HEK293T (cell line): ENCODE measurements at regions not wholly inside any gene's neighbourhood (a gene's known extent, or its start where the extent isn't known, plus 50 kb on each side); places are given as distances from the start of the nearest gene placed in this dataset.

ENCODE experiments used
- CTCF ChIA-PET: fragments of 350-600 bp; formaldehyde crosslinking; extraction: SDS; loops from one replicate; lab custom pipeline; 2021; ENCODE audit warnings: antibody characterized with exemption, inconsistent platforms; lab: Yijun Ruan, JAX
- POLR2A ChIA-PET: fragments of 350-600 bp; formaldehyde crosslinking; extraction: SDS; loops from one replicate; lab custom pipeline; 2020; ENCODE audit warnings: antibody characterized with exemption, inconsistent platforms; lab: Yijun Ruan, JAX
- DNase-seq: peaks from one replicate; pipeline ENCODE4 v3.0.0; 2012; ENCODE audit warnings: mixed read lengths; ENCODE audit errors: extremely low spot score
- ARNT ChIP-seq: fragments of 450-650 bp; IDR thresholded peaks from 2 replicates; pipeline ENCODE4 v1.6.1; 2017; ENCODE audit warnings: mild to moderate bottlenecking
- BHLHE40 ChIP-seq: fragments of 450-650 bp; IDR thresholded peaks from 2 replicates; pipeline ENCODE4 v1.6.1; 2016; ENCODE audit warnings: mild to moderate bottlenecking, moderate library complexity, borderline replicate concordance
- CTBP1 ChIP-seq: fragments of 450-650 bp; IDR thresholded peaks from 2 replicates; pipeline ENCODE4 v1.6.1; 2016; ENCODE audit warnings: borderline replicate concordance
- ELF4 ChIP-seq: fragments of 450-650 bp; IDR thresholded peaks from 2 replicates; pipeline ENCODE4 v1.6.1; 2017; ENCODE audit warnings: antibody characterized with exemption
- FOXA1 ChIP-seq: fragments of 450-650 bp; IDR thresholded peaks from 2 replicates; pipeline ENCODE4 v1.6.1; 2016; ENCODE audit warnings: mild to moderate bottlenecking
- FOXK2 ChIP-seq: fragments of 450-650 bp; IDR thresholded peaks from 2 replicates; pipeline ENCODE4 v1.6.1; 2016; ENCODE audit warnings: mild to moderate bottlenecking
- FOXM1 ChIP-seq: fragments of 450-650 bp; IDR thresholded peaks from 2 replicates; pipeline ENCODE4 v1.6.1; 2017; ENCODE audit warnings: mild to moderate bottlenecking, borderline replicate concordance
- HDGF ChIP-seq: fragments of 450-650 bp; IDR thresholded peaks from 2 replicates; pipeline ENCODE4 v1.6.1; 2017; ENCODE audit warnings: antibody characterized with exemption, borderline replicate concordance
- L3MBTL2 ChIP-seq: fragments of 450-650 bp; conservative IDR thresholded peaks from 2 replicates; pipeline ENCODE4 v1.6.1; 2016; ENCODE audit warnings: mild to moderate bottlenecking
- LEF1 ChIP-seq: fragments of 450-650 bp; IDR thresholded peaks from 2 replicates; pipeline ENCODE4 v1.6.1; 2017; ENCODE audit warnings: mild to moderate bottlenecking, borderline replicate concordance
- NFRKB ChIP-seq: fragments of 450-650 bp; IDR thresholded peaks from 2 replicates; pipeline ENCODE4 v1.6.1; 2016; ENCODE audit warnings: mild to moderate bottlenecking, moderate library complexity
- SP1 ChIP-seq: fragments of 450-650 bp; IDR thresholded peaks from 2 replicates; pipeline ENCODE4 v1.6.1; 2017
- SUZ12 ChIP-seq: fragments of 450-650 bp; IDR thresholded peaks from 2 replicates; pipeline ENCODE4 v1.6.1; 2016; ENCODE audit warnings: mild to moderate bottlenecking
- TARDBP ChIP-seq: fragments of 450-650 bp; IDR thresholded peaks from 2 replicates; pipeline ENCODE4 v1.6.1; 2016
- ZNF384 ChIP-seq: fragments of 450-650 bp; IDR thresholded peaks from 2 replicates; pipeline ENCODE4 v1.6.1; 2016
- TF ChIP-seq, protein P1 (sequence below): fragments of 450-650 bp; IDR thresholded peaks from 2 replicates; pipeline ENCODE4 v1.6.1; 2016

DNA sequence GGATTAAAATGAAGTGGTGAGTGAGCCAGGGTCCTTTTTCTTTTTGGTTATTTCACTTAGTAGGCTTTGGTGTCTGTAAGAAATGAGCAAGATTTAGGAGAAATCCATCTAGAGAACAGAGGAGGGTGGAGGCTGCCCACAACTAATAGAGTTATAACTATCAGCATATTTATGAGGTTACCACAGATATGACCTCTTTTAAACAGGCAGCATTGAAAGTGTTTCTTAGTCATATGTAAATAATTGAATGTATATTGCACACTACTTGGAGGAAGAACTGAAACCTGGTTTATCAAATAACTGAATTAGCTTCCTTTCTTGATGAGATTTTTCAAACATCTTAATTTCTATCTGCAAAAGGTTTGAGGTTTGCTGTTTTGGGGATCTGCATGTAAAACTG, 483.1 kb upstream of the PIK3R1 start:
- DNase-seq: no peak
- TF ChIP-seq, protein P1, sequence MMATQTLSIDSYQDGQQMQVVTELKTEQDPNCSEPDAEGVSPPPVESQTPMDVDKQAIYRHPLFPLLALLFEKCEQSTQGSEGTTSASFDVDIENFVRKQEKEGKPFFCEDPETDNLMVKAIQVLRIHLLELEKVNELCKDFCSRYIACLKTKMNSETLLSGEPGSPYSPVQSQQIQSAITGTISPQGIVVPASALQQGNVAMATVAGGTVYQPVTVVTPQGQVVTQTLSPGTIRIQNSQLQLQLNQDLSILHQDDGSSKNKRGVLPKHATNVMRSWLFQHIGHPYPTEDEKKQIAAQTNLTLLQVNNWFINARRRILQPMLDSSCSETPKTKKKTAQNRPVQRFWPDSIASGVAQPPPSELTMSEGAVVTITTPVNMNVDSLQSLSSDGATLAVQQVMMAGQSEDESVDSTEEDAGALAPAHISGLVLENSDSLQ: no peak
- TF ChIP-seq ARNT (no peak), L3MBTL2 (no peak), ZNF384 (no peak), SP1 (no peak), TARDBP (no peak), FOXA1 (no peak), FOXM1 (no peak), CTBP1 (no peak), HDGF (no peak), BHLHE40 (no peak), NFRKB (no peak), ELF4 (no peak), SUZ12 (no peak), FOXK2 (no peak)
- CTCF ChIA-PET: no interaction called here
- POLR2A ChIA-PET: no interaction called here

DNA sequence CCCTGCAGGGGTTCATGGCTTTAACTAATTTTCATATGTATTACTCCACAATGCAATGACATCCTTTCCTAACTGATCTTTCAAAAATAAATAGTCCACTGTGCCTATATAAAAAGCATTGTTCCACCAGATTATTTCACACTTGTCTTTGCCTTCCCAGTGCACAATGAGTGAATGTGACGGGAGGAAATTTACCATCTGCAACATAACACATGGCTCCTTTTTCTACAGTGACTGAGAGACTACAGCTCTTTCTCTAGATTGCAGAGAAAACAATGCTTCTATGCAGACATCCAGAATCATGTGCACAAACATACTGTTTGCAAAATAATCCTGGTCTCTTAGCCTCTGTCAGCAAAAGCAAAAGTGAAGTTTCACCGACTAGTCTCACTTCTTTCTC, 483.7 kb upstream of the PIK3R1 start:
- ChIA-PET CTCF (no interaction called here), POLR2A (no interaction called here)
- no peak for DNase-seq
- TF ChIP-seq BHLHE40: no peak

DNA sequence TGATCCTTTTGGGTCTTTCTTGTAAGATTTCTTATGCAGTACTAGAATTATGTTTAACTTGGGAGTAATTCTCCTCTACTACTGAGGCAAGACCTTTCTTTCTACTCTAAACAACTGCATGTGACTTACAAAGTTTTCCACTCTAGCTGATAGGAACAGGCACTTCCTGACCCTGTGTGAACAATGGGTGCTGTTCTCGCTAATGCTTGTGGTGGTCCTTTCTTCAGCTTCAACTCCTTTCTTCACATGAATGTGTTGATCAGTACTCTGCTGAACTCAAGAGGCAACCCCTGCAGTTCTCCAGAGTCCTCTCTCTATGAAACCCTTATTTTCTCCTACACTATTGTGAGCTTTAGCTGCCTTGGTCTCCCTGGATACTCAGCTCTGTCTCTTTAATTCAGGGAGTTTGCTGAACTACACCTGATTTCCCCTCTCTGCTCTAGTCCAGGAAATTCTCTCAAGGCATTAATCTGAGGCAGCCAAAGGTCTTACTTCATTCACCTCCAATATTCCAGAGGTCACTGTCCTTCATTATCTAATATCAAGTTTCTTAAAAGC, 484.6 kb upstream of the PIK3R1 start:
- TF ChIP-seq NFRKB (no peak), FOXA1 (no peak), TARDBP (no peak), LEF1 (no peak)
- TF ChIP-seq, protein P1: no peak
- CTCF ChIA-PET: no interaction called here
- POLR2A ChIA-PET: no interaction called here
- DNase-seq: no peak

DNA sequence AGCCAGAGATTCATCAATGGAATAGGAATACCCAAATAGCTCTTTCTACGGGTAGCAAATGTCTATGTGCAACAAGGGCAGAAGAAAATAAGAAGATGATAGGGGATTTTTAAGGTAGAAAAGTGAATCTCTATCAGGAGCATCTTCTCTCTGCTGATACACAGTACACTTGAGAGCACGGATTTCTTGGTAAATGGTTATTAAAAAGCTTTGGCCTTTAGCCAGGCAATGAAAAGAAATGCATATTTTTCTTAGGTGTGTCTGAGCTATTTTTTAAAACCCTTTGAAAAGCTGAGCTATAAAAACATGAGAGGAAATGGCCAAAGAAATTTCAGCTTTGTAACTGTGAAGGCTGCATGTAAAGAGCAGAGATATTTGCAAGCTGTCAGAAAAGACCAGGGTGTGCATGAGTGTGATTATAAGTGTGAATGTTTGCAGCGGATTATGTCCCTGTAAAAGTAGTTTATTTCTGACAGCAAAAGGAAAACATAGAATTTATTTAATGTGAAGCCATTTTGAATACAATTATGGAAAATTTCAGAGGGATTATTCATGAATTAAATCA, 487.1 kb upstream of the PIK3R1 start:
- ChIA-PET POLR2A (no interaction called here), CTCF (no interaction called here)
- no peak for TF ChIP-seq HDGF
- no peak for TF ChIP-seq FOXA1
- no peak for TF ChIP-seq ZNF384
- TF ChIP-seq CTBP1: no peak
- TF ChIP-seq LEF1: no peak
- TF ChIP-seq SP1: no peak
- TF ChIP-seq FOXM1: no peak
- no peak for TF ChIP-seq SUZ12
- no peak for TF ChIP-seq ARNT
- no peak for TF ChIP-seq L3MBTL2
- no peak for TF ChIP-seq NFRKB
- TF ChIP-seq FOXK2: no peak
- TF ChIP-seq TARDBP: no peak
- no peak for TF ChIP-seq ELF4
- TF ChIP-seq, protein P1: no peak
- TF ChIP-seq BHLHE40: no peak
- no peak for DNase-seq

DNA sequence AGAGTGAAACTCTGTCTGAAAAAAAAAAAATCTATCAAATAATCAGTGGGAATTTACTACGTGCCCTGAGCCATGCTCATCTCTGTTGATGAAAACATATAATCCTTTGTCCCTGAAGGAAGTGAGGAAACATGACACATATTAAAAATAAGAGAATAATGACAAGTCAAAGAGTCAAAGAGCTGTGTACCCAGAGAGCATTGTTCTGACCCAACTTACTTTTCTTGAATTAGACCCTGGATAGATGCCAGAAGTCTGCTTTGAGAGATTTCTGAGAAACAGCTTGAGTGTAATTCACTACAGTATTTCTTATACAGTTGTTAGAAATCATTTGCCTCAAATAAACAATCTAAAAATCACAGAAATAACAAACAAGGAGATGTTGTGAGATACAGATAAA, 490.0 kb upstream of the PIK3R1 start:
- no peak for TF ChIP-seq SUZ12
- no peak for TF ChIP-seq TARDBP
- TF ChIP-seq NFRKB: no peak
- TF ChIP-seq SP1: no peak
- ChIA-PET POLR2A (no interaction called here), CTCF (no interaction called here)
- no peak for DNase-seq

DNA sequence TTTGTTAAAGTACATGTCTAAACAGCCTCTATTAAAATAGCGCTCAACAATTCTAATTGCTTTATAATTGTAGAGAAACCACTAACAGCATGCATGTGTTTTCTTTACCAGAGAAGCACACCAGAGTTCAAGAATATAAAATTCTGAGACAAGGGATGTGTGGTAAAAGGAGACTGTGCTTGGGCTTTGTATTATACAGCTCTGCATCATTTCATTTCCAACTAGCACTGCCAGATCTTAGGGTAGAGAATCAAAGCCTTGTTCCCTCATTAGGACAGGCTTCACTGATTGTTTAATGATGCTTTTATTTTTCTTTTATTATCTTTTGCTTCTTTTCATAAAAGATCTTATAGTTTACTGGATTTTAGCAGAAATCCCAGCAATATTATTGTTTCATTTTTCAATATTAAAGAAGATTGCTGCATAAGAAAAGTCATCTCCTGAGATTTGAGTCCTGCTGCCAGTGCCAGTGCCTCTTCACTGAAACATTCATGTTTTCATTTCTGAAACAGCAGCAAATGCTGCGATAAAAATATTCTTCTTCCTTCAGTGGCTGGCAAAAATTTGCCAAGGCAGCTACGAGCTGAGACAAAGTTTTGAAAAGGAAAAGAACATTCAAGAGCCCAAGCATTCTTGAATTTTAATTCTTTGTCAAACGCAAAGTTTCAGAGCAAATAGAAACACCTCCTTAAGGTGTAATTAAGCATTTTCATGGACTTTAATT, 491.0 kb upstream of the PIK3R1 start:
- no peak for DNase-seq
- POLR2A ChIA-PET: no interaction called here
- CTCF ChIA-PET: no interaction called here
- TF ChIP-seq SP1 (no peak), ARNT (no peak), HDGF (no peak), TARDBP (no peak), L3MBTL2 (no peak), FOXK2 (no peak), CTBP1 (no peak)
- TF ChIP-seq, protein P1: no peak
